GM19043 (cell line): ENCODE measurements at regions not wholly inside any gene's neighbourhood (a gene's known extent, or its start where the extent isn't known, plus 50 kb on each side); places are given as distances from the start of the nearest gene placed in this dataset.

Experiments
- ATAC-seq: cut with Tn5 transposase; IDR thresholded peaks from one replicate; pipeline ENCODE4 v1.9.1; 2021; ENCODE audit warnings: low read depth; ENCODE audit not compliant: unreplicated experiment

DNA sequence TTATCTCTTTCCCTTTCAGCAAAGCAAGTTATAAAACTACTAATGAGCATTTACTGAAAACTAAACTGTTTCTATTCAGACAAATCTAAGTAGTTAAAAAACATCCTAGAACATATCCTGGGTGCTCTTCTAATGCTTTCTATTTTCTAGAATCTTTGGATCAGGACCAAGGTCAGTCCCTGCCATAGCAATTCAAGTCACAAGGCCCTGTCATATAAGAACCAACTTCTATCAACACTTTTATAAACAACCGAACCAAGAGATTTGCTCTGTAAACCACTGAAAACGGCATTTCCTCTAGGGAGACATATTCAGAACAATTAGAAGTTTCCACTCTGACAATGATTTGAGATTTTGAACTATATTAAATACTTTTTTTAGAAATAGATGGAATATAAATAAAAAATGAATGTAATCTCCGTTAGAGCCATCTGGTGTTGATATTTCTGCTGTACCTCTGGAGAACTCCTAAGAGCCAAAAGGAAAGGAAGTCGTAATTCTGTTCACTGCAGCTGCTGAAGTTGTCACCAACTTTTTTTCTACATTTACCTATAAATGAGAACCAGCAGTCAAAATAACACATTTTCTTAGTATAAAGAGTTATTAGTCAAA lies 51.4 kb upstream of the LGSN start:
- no peak for ATAC-seq

DNA sequence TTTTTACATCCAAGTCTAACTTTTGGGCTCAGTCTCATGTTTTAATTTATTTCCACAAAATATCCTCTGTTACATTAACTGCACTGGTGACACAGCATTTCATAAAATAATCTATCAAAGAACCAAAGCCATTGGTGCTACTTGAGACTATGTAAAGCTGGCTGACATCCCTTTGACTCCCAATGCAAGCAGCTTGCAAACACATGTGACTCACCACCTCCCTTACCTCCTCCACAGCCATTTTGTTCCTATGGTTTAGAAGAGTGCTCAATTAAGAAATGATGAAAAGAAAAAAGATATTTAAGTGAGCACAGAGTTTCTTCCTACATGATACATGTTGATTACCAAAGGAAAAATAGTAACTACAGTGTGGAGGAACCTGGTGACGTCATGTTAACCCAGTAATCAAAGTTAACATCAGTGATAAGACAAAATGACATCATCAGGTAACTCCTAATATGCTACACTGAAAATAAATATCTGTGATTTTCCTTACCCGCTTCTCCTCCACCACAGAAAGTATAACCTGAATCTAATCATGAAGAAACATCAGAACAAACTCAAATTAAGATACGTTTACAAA lies 53.3 kb upstream of the LGSN start:
- no peak for ATAC-seq

DNA sequence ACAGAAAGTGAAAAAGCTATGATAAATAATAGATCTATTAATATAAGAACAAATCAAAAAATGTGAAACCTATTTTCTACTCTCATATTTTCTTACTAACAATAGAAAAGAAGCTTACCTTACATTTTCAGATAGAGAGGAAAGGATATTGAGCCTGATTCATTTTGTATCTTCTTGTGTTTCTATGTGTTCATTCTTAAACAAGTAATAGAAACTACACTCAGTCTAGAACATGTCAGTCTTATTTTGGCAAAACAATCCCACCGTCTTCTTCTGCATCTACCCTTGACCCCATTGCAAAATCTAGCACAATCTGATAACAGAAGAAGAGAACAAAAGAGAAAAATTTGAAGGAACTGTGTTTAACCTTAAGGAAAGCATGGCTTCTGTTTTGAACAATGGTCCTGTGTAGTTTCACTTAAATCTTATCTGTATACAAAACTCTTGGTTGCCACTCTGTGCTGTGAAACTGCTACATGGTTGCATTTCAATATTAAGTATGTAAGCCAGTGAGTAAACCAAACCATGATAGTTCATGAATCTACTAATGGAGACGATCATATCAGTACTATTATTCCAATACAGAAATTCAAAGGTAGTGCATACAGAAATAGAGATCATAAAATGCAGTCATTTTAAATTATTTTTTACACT lies 69.5 kb upstream of the LGSN start:
- ATAC-seq, result no peak

DNA sequence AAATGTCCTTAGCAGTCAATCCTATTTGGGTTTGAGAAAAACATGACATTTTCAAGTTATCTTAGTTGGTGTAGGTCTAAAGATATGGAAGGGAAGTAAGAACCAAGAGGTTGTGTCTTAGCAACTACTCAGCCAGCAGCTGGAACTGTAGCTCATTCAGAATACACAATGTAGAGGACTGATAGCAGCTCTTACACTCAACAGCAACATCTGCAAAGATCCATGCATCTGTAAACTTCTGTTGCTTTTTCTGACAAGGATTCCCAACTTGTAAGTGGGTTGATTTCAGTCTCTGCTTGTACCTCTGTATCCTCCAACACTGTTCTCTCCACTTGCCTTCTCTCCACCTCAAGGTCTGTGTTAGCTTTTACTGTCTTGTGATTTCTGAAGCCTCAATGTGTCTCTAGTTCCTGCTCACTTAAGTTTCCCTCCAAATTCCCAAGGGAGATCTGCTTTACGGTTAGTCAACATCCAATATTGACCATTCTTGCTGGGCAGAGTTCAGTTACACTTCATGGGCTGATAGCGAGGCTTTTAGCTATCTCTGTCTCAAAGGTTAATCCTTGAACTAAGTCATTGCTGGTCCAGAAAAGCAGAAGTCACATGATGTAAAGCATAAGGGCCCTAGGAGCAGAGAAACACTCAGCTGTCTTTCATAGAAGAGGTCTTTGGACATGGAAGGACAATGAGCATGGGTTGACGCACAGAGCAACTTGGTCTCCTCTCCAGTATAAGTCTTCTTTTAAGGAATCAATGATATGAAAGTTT lies 71.6 kb upstream of the LGSN start:
- no peak for ATAC-seq

DNA sequence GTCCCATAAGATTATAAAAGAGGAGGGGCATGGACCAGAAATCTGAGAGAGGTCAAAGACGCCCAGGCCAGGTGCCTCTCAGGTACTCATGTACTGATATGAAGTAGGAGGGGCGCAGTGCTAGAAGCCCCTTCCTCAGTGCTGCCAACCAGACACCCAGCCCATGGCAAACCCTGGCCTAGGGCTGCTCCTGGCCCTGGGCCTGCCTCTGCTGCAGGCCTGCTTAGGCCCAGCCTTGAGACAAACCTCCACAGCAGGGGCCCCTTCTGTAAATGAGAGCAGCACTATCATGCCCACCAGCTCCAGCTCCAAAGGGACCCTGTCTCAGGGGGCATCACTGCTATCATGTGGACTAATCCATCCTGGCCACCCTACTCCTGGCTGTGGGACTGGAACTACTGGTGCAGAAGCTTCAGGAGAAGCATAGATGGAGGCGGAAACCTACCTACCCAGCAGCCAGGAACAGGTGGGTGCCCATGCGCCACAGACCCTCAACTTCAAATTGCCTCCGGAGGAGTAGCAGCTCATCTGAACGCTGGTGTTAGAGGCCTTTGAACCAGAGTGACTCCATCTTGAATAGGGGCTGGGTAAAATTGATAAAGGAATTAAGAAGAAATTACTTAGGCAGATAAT lies 72.4 kb upstream of the LGSN start:
- no peak for ATAC-seq

DNA sequence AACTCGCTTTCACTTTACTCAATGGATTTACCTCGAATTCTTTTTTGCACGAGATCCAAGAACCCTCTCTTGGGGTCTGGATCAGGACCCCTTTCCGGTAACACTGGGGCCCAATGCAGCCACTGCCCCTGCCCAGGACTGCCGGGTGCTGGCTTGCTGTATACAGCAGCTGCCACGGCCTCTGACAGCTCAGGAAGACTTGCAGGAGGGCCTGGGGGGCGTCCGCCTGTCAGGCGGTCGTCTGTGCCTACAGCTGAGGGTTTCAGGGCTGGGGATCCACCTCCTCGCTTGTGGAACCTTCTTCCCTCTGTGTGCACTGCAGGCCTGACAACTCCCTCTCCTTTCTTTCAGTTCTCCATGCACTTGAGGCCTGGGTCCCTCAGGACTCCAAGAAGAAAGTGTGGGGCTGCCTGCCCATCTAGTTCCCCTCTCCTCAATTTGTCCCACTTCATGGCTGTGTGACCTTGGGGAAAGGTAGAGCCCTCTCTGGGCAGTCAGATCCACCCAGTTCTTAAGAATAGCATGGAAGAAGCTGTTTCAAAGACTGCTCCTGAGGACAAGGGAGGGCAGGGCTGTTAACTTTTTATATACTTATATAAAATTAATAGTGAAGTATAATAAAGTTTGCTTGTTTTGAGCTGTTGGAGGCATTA lies 75.0 kb upstream of the LGSN start:
- ATAC-seq, result no peak

DNA sequence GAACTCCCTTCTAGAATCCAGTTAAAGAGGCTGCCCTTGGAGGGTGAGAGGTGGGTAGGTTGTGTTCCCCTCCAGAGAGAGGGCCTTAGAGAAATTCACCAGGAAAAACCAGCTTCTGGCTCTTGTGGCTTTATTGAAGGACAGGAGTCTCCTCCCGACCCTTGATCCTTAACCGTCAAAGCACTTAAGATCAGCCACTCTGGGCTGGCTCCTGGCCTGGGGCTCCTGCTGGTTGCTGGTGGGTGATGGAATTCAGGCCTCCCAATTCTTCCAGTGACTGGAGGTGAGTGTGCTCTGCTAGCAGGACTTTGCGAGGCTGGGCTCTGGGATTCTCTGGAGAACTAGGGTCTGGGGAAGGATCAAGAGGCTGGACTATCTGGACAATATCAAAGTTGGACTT lies 75.6 kb upstream of the LGSN start:
- no peak for ATAC-seq

DNA sequence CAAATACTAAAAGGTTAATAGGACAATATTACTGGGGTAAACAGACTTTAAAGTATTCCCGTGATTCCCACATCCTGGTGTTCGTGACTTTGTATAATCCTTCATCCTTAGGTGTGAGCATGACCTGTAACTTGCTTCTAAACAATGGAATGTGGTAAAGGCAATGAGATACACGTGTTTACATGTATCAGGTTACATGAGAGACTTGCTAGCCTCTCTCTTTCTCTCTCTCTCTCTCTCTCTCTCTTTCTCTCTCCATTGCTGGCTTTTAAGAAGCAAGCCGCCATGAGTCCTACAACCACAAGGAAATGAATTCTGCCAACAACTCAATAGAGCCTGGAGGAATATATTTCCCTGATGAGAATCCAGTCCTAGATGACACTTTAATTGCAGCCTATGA lies 83.9 kb upstream of the LGSN start:
- no peak for ATAC-seq

DNA sequence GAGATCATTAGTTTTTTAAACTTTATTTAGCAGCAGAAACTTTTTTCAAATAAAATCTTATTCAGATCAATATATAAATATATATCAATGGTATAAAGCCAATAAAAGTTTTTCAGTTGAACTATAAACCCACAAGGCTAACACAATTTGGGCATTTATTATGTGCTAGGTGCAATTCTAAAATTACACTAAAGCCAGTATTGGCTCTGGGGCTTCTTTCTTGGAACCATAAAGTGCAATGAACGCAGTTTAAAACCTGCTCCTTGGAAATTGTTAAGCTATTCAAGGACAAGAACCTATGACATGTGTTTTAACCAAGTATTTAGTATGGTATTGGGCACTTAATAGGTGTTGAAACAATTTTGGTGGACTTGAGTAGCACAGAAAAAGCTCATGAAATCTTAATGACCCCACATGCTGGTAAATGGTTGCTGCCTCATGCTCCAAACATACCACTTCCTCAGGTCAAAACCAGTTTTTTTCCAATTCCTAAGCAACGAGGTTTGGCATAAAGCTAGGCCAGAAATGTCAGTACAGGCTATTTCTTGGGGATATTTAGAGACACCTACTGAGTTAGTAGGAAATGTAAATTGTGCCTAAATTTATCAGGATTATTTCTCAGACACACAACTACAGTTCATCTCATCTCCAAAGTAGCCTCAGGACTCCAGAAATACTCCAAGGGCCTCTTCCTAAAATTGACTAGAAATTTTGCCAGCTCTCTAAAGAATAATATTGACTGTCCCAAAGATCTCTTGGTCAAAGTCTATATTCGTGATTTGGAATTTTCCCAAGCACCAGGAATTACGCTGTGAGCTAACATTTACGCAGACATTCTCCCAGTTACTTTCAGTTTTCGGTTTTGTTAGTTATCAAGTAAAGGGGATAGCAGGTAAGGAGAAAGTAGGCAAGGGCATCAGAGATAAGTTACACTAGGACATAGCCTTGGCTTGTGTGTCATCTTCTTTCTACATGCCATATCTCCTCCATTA lies 90.9 kb upstream of the LGSN start:
- ATAC-seq, result no peak

DNA sequence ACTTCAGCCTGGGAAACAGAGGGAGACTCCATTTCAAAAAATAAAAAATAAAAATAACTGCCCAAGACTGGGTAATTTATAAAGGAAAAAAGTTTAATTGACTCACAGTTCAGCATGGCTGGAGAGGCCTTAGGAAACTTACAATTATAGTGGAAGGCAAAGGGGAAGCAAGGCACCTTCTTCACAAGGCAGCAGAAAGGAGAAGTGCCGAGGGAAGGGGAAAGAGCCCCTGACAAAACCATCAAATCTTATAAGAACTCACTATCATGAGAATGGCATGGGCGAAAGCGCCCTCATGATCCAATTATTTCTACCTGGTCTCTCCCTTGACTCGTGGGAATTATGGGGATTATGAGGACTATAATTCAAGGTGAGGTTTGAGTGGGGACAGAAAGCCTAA lies 95.5 kb upstream of the LGSN start:
- ATAC-seq, result no peak

DNA sequence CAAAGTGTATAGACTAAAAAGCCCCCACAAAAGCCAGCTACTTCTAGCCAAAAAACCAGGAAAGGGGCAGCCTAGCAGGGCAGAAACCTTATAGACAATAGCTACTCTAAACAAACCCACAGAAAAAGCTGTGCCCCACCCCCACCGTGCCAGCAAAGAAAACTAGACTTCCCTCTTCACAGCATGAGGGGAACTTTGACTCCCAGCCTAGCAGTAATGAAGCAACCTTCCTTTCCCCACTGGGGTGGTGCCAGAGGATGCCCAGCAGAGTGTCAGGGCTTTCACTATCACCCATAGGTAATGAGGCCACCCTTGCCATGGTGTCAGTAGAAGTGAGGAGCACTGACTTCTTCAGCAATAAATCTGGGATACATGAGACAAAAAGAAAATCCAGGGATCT lies 99.0 kb upstream of the LGSN start:
- ATAC-seq, result no peak

DNA sequence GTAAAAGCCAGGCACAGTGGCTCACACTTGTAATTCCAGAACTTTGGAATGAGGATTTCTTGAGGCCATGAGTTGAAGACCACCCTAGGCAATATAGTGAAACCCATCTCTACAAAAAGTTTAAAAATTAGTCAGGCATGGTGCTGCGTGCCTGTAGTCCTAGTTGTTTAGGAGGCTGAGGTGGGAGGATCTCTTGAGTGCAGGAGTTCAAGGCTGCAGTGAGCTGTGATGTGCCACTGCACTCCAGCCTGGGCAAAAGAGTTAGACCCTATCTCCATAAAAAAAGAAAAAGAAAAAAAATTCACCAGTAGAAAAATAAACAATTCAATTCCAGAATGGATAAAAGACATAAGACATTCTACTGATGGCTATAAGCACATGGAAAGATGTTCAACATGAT lies 104.9 kb upstream of the LGSN start:
- no peak for ATAC-seq

DNA sequence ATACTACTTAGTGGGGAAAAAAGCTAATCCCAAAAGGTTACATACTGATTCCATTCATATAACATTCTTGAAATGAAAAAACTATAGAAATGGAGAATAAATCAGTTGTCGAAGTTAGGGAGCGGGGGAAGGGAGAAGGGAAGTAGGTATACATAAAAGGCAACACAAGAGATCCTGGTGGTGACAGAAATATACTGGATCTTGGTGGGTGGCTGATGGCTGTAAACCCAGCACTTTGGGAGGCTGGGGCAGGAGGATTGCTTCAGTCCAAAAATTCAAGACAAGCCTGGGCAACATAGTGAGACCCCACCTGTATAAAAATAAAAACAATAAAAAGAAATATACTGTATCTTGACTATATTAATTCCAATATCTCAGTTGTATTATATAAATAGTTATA lies 105.7 kb upstream of the LGSN start:
- no peak for ATAC-seq

DNA sequence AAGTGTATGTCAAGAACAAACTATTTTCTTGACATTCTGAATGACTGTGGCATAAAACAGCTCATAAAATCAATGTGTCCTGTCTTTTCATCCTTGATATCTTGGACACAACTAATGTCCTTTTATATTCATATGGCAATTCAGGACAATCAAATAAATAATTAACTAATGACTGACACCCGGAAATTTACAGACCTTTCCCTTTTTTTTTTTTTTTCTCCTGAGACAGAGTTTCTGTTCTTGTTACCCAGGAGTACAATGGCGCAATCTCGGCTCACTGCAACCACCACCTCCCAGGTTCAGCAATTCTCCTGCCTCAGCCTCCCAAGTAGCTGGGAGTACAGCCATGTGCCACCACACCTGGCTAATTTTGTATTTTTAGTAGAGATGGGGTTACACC lies 107.1 kb upstream of the LGSN start:
- no peak for ATAC-seq

DNA sequence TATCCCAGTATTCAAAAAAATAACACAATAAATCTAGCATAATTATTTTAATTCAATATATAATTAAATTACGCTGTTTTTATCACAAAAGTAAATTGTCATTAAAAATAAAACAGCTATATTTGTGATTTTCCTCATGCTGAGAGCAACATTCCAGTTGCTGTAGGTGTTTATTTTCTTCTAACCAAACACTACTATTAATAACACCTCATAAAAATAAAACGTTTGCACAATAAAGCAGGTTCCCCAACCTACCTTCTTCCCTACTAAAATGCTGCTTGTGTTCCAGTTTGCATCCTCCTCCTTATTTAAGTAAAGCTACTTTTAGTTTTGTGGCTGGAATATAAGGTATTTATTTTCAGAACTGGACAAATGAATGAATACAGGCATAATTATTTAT lies 108.2 kb upstream of the LGSN start:
- ATAC-seq, result no peak

DNA sequence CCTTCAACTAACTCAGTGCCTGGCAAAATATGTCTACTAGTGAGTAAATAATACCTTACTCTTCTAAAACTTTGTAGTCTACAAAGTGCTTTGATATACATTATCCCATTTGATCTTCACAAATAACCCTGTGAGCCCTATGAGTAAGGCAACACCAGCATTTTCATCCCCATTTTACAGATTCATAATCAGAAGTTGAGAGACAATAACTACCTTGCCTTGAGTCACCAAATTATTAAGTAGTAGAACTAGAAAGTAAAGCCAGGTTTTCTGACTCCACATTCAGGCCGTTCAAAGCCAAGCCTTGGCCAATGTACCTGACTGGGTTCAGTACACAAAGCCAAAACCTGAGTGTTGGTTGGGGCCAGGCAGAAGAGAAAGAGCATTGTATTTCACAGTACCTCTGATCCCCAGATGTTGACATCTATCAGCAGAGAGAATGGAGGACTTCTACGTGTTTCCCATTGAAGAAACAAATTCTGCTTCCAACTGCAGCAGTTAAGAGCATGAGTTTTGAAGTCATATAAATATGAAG lies 111.3 kb upstream of the LGSN start:
- ATAC-seq, result no peak

DNA sequence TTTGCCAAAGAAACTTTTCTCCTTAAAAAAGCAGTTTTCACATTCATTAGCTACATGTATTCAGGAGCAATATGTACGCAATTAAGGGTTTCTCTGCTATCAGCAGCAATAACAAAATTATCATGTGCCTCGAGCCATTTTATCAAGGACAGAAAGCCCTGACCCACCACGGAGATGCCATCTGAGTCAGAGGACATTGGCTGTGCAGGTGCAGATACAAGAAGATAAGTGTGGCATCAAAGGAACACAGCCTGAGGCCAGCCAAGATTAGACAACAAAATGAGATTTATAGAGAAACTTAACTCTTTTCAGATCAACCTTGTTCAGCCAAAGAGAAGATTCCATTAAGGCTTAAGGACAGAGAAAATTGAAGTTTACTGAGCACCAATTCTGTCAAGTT lies 115.2 kb upstream of the LGSN start:
- ATAC-seq, result no peak

DNA sequence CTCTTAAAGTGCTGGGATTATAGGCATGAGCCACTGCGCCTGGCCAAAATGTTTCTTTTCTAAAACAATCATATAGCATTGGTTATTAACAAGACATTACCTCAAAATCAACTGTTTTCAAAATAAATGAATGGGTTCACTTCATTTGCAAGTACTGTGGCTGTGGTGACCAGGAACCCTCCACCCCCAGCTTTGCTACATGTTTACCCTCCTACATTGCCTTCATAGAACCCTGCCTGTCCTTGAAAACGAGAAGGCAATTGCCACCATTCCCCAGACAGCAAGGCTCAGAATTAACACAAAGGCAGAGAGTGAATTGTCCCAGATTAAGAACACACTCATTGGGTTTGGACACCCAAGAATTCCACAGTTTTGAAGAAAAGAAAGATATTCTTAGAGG lies 116.6 kb upstream of the LGSN start:
- ATAC-seq, result no peak

DNA sequence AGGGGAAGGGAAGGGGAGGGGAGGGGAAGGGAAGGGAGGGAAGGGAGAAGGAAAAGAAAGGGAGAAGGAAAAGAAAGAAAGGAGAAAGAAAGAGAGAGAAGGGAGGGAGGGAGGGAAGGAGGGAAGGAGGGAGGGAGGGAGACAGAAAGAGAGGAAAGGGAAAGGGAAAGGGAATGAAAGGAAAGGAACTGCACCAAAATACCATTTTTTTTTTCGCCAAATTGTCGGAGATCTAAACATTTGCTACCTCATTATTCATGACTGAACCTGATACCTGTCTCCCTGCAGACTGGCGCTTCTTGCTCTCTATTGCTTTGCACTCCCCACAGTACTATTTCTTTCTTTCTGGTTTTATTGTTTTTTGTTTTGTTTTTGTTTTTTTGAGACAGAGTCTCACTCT lies 117.3 kb upstream of the LGSN start:
- no peak for ATAC-seq
